ENCODE measurements at regions not wholly inside any gene's neighbourhood (a gene's known extent, or its start where the extent isn't known, plus 50 kb on each side); places are given as distances from the start of the nearest gene placed in this dataset.
A peak's percentile ranks its signal among the peaks of the same experiment; 100 is the strongest.

DNA sequence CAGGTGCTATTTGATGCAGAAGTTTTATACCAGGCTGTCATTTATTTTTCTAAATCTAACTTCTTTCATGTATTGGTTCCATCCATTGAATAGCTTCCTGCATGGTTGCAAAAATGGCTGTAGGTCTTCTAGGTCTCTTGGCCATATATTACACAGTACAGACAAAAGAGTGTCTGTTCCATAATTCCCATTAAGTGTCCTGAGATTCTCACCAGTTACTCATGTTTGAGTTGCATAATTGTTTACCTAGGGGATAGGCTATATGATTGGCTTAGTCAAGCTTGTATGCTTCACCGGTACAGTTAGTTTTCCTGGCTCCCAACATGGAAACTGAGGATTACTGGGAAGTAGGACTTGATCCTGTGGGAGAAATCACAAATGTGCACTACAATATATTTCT is 399.4 kb upstream of the NUDT12 start:
- no peaks in the 10 kb centered on the region for H3K27me3 ChIP-seq
- TF ChIP-seq, protein P1, sequence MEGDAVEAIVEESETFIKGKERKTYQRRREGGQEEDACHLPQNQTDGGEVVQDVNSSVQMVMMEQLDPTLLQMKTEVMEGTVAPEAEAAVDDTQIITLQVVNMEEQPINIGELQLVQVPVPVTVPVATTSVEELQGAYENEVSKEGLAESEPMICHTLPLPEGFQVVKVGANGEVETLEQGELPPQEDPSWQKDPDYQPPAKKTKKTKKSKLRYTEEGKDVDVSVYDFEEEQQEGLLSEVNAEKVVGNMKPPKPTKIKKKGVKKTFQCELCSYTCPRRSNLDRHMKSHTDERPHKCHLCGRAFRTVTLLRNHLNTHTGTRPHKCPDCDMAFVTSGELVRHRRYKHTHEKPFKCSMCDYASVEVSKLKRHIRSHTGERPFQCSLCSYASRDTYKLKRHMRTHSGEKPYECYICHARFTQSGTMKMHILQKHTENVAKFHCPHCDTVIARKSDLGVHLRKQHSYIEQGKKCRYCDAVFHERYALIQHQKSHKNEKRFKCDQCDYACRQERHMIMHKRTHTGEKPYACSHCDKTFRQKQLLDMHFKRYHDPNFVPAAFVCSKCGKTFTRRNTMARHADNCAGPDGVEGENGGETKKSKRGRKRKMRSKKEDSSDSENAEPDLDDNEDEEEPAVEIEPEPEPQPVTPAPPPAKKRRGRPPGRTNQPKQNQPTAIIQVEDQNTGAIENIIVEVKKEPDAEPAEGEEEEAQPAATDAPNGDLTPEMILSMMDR (IDR thresholded peaks at IDR 0.05): no peak
- no peaks in the 10 kb centered on the region for H3K4me1 ChIP-seq
- H3K9me3 ChIP-seq: no peaks in the 10 kb centered on the region
- intact Hi-C loops (cut with DNase I): no loop called here
- ATAC-seq: no peak
- no peaks in the 10 kb centered on the region for H3K36me3 ChIP-seq
- H3K27ac ChIP-seq: no peak overlapping the region
- no peak overlapping the region for H3K4me3 ChIP-seq
- no peak for DNase-seq

DNA sequence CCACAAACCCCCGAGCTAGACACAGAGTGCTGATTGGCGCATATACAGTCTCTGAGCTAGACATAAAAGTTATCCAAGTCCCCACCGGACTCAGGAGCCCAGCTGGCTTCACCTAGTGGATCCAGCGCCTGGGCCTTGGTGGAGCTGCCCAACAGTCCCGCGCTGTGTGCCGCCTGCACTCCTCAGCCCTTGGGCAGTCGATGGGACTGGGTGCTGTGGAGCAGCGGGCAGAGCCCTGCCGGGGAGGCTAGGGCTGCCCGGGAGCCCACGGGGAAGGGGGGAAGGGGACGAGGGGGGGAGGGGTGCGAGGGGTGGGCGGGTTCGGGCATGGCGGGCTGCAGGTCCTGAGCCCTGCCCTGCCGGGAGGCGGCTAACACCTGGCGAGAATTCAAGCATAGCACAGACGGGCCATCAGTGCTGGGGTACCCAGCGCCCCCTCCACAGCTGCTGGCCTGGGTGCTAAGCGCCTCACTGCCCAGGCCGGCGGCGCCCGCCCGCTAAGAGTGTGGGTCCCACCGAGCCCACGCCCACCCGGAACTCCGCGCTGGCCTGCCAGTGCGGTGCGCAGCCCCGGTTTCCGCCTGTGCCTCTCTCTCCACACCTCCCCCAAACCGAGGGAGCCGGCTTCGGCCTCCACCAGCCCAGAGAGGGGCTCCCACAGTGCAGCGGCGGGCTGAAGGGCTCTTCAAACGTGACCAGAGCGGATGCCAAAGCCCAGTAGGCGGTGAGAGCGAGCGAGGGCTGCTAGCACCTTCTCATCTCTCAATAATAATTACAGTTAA is 391.2 kb upstream of the NUDT12 start:
- no peak overlapping the region for H3K4me3 ChIP-seq
- intact Hi-C loops (cut with DNase I): no loop called here
- H3K9me3 ChIP-seq: no peaks in the 10 kb centered on the region
- H3K27me3 ChIP-seq: no peaks in the 10 kb centered on the region
- no peak overlapping the region for H3K27ac ChIP-seq
- TF ChIP-seq, protein P1 (IDR thresholded peaks at IDR 0.05): no peak
- ATAC-seq: peak; percentile 38
- no peaks in the 10 kb centered on the region for H3K36me3 ChIP-seq
- no peak for DNase-seq
- no peaks in the 10 kb centered on the region for H3K4me1 ChIP-seq

GRCh38 chr5:103951776-103952175 is 389.2 kb upstream of the NUDT12 start:
- intact Hi-C loops (cut with DNase I): no loop called here
- no peak for DNase-seq
- ATAC-seq: no peak

GRCh38 chr5:103943230-103943629 is 380.6 kb upstream of the NUDT12 start:
- intact Hi-C loops (cut with DNase I): no loop called here

More at GRCh38 chr5:103951776-103952175, 389.2 kb upstream of the NUDT12 start:
- H3K36me3 ChIP-seq: no peaks in the 10 kb centered on the region
- H3K4me3 ChIP-seq: no peak overlapping the region
- no peak overlapping the region for H3K27ac ChIP-seq
- no peaks in the 10 kb centered on the region for H3K27me3 ChIP-seq
- TF ChIP-seq, protein P1 (IDR thresholded peaks at IDR 0.05): no peak
- H3K9me3 ChIP-seq: no peaks in the 10 kb centered on the region
- H3K4me1 ChIP-seq: no peaks in the 10 kb centered on the region

GRCh38 chr5:103942587-103943186 is 380.1 kb upstream of the NUDT12 start:
- no peaks in the 10 kb centered on the region for H3K9me3 ChIP-seq
- H3K4me3 ChIP-seq: no peak overlapping the region
- no peaks in the 10 kb centered on the region for H3K27me3 ChIP-seq
- no peaks in the 10 kb centered on the region for H3K4me1 ChIP-seq
- no peak overlapping the region for H3K27ac ChIP-seq
- TF ChIP-seq, protein P1 (IDR thresholded peaks at IDR 0.05): no peak
- ATAC-seq: no peak
- H3K36me3 ChIP-seq: no peaks in the 10 kb centered on the region
- DNase-seq: no peak
- intact Hi-C loops (cut with DNase I): no loop called here

More at GRCh38 chr5:103943230-103943629, 380.6 kb upstream of the NUDT12 start:
- Histone ChIP-seq H3K4me3 (no peak overlapping the region), H3K36me3 (no peaks in the 10 kb centered on the region), H3K4me1 (no peaks in the 10 kb centered on the region), H3K27ac (no peak overlapping the region), H3K9me3 (no peaks in the 10 kb centered on the region), H3K27me3 (no peaks in the 10 kb centered on the region)
- no peak for DNase-seq
- TF ChIP-seq, protein P1 (IDR thresholded peaks at IDR 0.05): no peak
- ATAC-seq: no peak
